ENCODE measurements at regions not wholly inside any gene's neighbourhood (a gene's known extent, or its start where the extent isn't known, plus 50 kb on each side); places are given as distances from the start of the nearest gene placed in this dataset.

DNA sequence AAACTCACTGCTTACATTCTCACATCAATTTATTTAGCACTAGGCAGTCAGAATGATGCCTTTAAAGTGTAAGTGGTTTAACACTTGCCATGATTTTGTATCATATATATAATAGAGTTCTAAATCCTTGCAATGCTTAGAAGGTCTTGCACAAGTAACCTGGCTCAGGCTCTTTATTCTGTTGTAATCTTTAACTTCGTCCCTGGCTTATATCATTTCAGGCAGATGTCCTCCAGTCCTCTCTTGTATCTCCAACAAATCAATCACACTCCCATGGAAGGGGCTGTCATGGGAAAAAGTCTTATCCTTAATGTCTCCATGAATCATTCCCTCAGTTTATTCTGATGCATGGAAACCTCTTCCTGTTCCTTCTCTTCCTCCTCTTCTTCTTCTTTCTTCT, 841.6 kb upstream of the B3GALT2 start:
- no peak for DNase-seq

DNA sequence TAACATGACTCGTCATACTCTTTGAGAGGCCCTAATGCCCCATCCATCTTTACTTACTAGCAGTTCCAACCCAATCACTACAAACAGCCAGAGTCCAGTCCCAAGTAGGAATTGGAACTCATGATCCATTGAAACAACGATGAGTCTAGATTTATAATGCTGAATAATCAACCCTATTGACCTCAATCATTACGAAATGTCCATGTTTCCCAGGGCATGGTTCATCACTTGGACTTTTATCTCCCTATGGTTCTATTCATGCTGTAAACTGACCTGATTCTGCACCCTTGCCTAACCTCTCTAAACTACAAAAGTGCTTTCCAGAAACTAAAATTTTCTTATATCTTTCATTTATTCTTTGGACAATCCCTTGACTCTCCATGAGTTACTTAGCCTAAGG, 840.0 kb upstream of the B3GALT2 start:
- DNase-seq, result no peak

DNA sequence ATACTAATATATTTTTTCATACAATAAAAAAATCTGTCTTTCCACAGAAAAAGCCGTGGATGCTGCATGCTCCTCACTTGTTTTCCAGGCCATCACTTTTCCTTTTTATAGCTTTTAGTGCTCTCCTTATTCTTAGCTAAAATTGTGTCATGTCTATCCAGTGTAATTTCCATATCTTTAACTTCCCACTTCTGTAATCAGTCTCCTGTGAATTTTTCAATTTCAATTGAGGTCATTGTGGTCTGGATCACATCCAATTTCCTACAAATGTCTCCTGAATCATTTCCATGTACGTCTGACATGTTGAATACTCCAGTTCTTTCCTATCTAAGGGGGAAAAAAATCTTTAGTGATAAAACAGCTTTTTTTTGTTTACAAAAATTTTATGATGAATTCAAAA, 838.2 kb upstream of the B3GALT2 start:
- no peak for DNase-seq

DNA sequence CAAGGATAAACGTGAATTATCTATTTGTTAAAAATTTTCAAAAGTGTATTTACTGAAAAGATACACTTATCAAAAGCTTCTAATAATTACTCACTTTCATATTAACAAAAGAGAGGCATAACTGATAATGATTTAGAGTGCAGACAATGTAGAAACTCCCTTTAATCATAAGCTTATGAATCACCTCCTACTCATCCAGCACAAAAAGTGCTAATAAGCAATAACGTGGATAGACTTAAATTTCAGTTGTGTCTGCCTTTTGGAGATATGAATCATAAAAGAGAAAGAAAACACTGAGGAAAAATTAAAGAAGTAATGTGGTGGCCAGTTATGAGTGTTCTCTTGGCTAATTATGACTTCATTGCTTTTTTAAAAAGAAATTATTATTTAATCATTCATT, 827.6 kb upstream of the B3GALT2 start:
- DNase-seq, result no peak

DNA sequence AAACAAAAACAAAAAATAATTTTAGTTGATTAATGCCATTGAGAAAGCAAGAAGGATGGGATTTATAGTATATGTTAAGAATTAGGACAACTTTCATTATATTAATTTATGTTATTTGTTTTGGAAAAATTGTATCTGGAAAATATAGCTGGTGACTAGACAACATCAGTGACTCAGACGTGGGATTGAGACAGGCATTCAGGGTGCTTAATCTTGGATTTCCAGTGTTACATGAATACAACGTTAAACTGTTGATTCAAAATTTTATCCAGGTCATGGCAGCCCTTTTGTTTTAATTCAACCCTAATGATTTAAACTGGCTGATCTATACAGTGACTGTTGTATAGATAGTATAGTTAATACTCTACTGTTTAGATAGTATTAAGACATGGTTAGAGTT, 827.1 kb upstream of the B3GALT2 start:
- no peak for DNase-seq

DNA sequence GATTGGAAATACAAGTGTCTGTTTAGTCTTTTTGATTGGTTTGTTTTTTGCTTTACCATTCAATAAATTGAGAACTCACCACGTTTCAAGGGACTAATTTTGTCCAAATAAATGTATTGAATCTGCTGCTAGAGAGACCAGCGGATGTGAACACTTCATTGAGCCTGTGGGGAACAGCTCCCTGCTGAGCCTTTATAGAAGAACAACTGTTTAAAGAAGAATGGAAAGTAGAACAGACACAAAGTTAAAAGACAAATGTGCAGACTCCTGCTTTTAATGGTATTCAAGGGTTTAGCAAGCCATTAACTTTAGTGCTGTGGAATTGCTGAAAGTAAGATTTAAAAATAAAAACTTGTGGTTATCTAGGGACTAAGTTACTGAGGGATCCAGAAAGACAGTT, 817.7 kb upstream of the B3GALT2 start:
- DNase-seq, result peak; percentile 42

DNA sequence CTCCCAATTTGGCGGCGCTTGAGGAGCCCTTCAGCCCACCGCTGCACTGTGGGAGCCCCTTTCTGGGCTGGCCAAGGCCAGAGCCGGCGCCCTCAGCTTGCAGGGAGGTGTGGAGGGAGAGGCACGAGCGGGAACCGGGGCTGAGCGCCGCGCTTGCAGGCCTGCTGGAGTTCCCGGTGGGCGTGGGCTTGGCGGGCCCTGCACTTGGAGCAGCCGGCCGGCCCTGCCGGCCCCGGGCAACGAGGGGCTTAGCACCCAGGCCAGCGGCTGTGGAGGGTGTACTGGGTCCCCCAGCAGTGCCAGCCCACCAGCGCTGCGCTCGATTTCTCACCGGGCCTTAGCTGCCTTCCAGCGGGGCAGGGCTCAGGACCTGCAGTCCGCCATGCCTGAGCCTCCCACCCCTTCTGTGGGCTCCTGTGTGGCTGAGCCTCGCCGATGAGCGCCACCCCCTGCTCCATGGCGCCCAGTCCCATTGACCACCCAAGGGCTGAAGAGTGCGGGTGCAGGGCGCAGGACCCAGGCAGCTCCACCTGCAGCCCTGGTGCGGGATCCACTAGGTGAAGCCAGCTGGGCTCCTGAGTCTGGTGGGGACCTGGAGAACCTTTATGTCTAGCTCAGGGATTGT, 815.4 kb upstream of the B3GALT2 start:
- DNase-seq, result peak; percentile 3

DNA sequence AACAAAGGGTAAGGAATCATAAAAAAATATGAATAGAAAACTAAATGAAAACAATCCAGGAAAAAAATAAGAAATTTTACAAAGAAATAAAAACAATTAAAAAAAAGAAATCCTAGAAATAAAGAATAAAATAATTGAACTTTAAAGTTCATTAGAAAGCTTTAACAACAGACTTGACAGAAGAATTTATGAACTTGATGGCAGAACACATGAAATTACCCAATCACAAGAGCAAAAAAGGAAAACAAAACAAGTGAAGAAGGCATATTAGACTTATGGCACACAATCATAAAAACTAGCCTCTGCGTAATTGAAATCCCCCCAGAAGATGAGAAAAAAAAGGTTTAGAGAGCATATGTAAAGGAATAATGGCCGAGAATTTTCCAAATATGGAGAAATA, 802.5 kb upstream of the B3GALT2 start:
- no peak for DNase-seq

DNA sequence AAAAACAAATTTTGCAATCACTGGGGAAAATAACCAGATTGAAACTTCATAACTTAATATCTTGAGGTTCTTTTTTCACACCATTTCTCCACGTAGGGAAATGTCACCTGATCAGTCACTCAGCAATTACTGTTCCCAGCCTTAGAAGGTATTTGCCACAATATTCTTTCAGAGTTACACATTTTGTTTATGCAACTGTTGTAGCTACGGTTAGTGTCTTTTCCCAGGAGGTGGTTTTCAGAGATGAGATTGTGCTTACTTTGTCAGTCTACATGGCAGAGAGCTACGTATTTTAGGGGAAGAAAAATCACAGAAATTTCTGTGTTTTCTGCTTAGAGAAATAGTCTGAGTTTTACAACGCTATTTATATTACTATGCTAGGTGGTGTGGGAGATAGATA, 792.8 kb upstream of the B3GALT2 start:
- DNase-seq, result no peak

DNA sequence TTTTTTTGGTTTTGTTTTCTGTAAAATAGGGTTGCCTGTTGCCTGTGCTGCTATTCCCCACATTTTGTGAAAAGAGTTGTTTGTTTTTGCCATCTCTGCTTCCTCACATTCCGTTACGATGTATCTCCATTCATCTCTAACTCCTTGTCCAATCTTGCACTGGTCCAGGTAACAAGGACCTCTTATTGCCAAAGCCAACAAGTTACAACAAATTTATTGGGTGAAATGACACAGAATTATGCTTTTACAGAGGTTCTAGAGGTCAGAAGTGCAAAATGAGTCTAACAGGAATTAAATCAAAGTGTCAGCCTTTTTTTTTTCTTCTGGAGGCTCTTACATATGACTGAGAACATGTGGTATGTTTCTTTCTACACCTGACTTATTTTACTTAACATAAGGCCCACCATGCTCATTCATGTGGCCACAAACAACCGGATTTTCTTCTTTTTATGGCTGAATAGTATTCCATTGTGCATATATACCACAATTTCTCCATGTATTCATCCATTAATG, 787.9 kb upstream of the B3GALT2 start:
- DNase-seq, result no peak

DNA sequence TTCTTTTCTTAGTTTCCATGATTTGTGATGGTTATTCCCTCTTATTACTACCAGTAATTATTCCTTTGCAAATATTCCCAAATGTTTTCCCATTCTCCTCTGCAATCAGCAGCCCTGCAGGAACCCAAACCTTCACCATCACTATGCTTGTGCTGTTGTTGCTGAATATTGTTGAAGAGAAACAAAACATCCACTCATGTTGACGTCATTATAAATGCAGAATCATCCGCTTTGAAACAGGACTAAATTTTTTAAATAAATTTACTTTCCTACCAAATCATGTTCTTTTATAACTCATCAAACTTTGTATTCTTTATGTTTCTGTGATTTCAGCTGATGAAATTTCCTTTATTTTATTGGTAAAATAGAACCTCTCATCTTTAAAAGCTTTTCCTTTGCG, 787.0 kb upstream of the B3GALT2 start:
- DNase-seq, result no peak

DNA sequence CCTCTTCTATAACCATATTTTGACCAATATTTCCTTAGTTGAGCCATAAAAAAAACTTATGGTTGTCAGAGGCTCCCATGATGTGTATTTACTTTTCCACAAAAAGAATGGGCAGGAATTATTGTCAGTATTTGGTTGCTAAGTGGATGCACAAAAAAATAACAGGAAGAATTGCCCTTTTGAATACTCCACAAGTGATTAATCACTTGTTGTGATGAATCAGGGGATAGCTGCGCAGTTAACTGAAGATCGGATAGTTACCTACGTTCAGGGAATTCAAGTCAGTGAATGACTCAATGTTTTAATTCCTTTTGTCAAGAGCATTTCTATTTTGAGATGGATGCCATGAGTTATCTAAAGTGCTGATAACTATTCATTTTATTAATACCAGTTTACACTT, 785.2 kb upstream of the B3GALT2 start:
- no peak for DNase-seq

DNA sequence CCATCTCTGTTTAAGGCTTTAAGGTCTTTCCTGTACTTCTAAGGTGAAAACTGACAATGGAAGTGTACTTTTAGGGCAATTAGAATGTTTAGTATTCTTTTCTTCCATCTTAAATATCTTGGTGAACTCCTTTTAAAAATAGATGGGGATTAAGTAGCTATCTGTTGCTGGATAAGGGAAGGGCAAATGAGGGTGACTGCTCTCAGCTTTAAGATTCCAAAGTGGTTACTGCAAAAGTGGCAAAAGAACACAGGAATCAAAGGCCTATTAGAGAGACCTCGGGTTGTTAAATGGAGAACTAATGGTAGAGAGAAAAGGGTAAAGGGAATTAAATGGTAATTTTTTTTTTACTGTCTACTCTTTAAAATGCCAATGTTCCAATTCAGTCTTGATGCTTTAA, 774.1 kb upstream of the B3GALT2 start:
- no peak for DNase-seq

DNA sequence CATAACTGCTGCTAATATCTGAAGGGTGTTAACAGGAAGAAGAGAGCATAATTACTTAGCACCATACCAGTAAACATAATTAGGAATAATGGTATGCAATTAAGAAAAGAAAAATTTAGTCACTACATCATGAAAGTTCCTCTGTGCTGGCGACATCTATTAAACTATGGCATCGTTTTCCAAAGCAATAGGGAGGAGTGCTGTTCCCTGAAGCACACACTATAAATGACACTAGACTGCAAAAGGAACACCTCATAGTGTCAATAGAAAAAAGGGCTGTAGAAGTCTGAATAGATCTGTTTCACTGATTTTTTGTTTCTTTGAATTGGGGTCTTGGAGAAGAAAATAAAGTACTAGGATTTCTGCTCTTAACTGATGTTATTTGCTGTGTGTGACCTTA, 773.6 kb upstream of the B3GALT2 start:
- no peak for DNase-seq

DNA sequence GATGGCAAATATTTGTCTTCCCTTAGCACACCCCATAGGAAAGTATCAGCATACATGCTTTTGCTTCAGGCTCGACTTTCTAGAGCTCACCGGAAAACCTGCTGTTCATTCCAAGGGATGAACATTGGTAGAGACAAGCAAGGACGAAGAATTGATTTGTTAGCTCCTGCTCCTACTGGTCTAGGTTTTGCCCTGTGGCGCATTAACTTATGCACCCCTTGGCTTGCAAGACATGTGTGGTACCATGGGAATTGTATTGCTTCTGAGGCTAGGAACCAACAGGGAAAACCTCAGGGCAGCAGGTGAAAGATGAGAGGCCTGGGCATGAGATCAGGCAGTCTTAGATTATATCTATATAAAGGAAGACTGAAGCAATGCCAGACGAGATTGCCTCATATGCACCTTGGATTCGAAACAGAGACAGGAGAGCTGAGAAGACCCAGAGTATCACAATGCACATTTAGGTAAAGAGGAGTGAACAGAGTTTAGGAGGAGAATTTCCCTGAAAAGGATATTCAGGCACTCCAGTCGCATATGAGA, 771.2 kb upstream of the B3GALT2 start:
- DNase-seq, result no peak

DNA sequence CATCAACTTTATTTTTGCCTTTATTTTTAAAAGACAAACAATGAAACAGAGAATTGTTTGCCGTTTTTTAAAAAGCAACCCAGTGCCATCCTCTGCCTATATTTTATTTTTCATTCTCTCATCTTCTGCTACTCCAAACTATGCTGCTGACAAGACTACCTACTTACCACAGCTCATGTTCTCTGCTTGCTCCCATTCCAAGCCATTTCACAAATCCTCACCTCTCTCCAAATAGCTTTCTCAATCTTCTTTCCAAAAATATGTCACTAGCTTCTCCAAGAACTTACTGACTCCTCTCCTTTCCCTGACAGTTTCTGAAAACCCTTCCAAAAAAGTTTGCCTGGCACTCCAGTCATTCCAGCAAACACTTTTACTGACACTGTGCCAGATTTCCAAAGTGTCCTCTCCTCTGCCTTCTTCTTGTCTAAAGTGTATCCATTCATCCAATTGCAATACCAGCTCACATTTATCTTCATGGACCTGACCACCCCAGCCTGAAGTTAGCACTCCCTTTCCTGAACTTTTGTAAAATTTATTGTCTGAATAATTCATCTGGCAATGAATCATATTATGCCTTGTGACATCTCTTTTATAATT, 766.5 kb upstream of the B3GALT2 start:
- no peak for DNase-seq

DNA sequence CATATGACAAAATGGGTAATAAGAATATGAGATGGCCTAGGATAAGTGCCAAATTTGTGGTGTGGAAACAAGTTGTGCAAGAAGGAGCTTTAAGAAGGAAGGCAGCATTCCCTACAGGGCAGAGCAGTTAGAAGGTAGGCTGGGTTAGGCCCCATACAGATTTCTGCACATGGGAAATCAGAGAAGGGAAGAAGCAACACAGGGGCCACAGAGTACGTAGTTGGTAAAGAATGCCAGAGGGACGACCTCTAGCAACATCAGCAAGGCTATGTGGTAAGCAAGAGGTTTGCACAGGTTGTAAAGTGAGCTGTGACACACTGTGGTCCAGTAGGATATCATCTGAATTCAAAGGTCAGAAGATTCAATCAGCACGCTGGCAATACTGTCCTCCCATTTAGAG, 765.6 kb upstream of the B3GALT2 start:
- DNase-seq, result no peak

DNA sequence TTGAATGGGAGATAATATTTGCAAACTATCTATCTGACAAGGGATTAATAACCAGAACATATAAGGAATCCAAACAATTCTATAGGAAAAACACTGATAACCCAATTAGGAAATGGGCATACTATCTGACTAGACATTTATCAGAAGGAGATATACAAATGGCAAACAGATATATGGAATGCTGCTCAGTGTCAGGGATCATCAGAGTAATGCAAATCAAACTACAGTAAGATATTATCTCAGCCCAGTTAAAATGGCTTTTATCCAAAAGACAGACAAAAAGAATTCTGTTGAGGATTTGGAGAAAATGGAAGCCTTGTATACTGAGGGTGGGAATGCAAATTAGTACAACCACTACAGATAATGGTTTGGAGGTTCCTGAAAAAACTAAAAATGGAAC, 758.0 kb upstream of the B3GALT2 start:
- no peak for DNase-seq

DNA sequence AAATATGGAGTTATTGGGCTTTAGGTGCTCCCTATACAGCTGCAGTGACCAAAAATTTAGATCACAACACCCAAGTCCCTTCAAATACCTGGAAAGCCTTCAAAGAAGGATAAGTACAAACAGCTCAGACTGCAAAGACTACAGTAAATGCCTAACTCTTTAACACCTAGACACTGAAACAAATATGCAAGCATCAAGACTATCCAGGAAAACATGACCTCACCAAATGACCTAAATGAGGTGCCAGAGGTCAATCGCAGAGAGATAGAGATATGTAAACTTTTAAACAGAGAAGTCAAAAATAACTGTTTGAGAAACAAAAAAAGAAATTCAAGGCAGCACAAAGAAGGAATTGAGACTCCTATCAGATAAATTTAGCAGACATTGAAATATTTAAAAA, 753.8 kb upstream of the B3GALT2 start:
- DNase-seq, result no peak

DNA sequence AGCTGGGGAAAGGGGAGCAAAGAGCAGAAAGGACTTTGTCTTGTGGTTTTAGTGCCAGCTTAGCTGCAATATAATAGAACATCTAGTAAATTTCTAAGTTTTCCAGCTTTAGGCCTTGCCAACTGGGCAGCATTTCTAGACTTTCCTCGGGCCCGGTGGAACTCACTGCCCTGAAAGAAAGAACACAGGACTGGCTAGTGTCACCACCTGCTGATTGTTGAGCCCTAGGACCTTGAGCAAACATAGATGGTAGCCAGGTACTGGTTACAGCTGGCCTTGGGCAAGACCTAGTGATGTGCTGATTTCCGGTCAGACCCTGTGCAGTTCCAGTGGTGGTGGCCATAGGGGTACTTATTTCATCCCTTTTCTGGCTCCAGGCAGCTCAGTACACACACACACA, 753.2 kb upstream of the B3GALT2 start:
- DNase-seq, result no peak

DNA sequence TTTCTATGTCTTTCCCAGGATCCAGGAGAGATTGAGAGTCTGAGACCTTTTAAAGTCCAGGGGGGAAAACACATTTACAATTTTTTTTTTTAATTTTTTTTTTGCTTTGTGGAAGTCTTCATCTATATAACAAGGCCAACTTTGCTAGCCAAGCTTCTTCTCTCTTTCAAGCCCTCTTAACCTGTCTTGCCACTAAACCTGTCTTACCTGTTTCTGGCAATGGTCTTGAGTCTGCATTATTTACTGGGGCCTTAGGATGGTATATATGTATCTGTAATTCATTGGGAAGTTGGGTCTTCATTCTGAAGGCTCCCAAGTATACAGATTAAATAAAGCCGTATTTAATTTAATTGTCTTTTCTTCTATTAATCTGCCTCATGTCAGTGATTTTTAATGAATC, 750.9 kb upstream of the B3GALT2 start:
- no peak for DNase-seq

DNA sequence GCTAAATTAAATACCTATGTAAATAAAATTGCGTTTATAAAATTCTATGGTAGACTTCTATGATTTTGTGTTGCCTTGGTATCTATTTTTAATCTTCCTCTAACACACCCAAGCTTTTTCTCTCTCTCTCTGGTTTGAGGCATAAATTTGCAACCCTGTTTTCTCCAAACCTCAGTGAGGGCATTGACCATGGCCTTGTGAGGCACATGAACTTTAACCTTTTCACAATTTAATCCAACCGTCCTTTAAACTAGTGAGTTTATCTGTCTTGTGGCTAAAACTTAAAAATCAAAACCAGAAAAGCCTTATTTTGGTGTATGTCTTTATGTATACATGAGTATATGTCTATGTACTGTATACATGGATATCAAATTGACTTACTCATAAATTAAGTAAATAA, 746.6 kb upstream of the B3GALT2 start:
- DNase-seq, result no peak

DNA sequence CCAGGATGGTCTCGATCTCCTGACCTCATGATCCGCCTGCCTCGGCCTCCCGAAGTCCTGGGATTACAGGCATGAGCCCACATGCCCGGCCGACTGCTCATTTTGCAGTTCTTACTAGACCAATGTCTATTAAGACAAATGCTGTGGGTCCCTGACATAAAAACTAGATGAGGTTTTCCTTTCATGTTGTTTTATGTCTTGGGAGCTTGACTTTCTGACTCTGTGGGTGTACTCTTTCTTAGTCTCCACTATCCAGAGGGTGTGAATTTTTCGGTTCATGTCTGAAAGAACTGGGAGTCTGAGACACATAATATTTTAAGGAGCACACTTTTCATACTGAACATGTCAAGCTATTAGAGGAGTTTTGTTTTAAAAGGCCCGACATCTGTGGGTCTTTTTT, 744.9 kb upstream of the B3GALT2 start:
- DNase-seq, result no peak

DNA sequence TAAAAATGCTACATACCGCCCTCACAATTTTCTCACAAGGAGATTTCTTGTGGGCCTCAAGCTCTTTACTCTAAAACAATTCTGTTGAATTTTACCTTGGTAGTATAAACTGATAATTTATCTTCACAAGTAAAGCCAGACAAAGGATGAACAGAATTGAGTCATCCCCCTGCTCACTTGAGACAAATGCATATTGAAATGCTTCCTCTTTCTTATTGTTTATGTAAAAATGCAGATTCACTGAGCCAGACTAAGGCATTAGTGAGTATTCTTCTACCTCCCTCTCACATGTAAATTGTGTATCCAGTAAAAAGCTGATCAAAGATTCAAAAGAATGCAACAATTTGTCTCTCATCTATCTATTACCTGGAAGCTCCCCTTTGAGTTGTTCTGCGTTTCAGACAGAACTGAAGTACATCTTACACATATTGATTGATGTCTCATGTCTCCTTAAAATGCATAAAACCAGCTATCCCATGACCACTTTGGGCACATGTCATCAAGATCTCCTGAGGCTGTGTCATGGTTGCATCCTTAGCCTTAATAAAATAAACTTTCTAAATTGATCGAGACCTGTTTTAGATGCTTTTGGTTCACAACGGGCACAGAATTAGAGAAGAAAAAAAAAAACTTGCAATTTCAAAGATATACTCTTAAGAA, 743.1 kb upstream of the B3GALT2 start:
- DNase-seq, result no peak

Data from NCI-H146 (cell line).